ENCODE measurements at regions not wholly inside any gene's neighbourhood (a gene's known extent, or its start where the extent isn't known, plus 50 kb on each side); places are given as distances from the start of the nearest gene placed in this dataset.

DNA sequence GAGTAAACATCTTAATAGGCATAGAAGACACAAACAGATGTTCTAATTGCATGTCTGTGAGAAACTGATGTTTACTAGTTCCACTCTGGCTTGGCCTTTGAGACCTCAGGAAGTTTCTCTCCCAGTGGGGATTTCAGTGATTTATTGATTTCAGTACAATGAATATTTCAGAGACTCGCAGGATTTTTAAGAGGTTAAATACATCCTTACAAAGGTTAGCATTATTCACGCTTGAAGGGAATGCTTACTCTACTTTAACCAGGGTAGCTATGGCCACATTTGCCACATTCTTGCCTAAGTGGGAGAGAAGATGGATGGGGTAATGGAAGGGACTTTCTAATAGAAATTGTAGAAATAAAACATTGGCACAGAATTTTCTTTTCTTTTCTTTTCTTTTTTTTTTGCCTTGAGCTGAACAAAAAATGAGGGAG is 480.1 kb downstream of the SPRY1 start:
- DNase-seq = no peak
- Mint-ChIP-seq H3K4me3 (no peak overlapping the region), H3K27ac (no peak overlapping the region), H3K4me1 (no peaks in the 10 kb centered on the region), H3K27me3 (ENCODE audit: low read depth in 3 of 3) (peaks cover 0 to 2% (median 0%) of the 10 kb centered on the region in 3 donors), H3K36me3 (no peaks in the 10 kb centered on the region), H3K9me3 (no peaks in the 10 kb centered on the region)

DNA sequence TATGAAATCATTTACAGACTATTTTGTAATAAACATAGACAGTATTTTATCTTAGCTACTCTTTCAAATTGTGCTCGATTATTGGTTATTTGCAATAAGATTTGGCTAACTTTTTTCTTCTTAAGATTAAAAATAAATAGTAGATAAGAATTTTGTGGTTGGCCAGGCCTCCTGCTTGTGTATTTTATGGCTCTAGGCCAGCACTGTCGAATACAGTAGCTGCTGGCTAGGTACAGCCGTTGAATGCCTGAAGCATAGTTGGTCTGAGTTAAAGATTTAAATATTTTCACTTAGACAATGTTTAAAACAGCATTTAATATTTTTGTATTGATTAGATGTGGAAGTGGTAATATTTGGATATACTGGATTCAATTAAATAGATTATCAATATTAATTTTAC is 481.0 kb downstream of the SPRY1 start:
- Mint-ChIP-seq H3K27me3 (ENCODE audit: low read depth in 3 of 3) (peaks cover 0 to 2% (median 0%) of the 10 kb centered on the region in 3 donors), H3K4me3 (no peak overlapping the region), H3K27ac (no peak overlapping the region), H3K36me3 (no peaks in the 10 kb centered on the region), H3K4me1 (no peaks in the 10 kb centered on the region), H3K9me3 (no peaks in the 10 kb centered on the region)
- no peak for DNase-seq

DNA sequence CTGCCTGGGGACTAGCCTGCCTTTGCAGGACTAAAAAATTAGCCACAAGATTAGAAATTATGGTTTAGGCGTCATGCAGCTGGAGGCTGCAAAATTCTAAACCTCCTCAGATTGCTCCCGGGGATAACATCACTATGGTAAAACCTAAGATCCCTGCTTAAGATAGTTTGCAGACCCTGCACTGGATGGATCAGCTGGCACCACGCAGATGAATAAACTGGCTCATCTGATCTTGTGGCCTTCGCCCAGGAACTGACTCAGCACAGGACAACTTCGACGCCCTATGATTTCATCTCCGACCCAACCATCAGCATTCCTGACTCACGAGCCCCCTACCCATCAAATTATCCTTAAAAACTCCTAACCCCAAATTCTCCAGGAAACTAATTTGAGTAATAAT is 482.4 kb downstream of the SPRY1 start:
- peaks cover 0 to 2% (median 0%) of the 10 kb centered on the region in 3 donors for H3K27me3 Mint-ChIP-seq (ENCODE audit: low read depth in 3 of 3)
- H3K9me3 Mint-ChIP-seq = peaks cover 0 to 2% (median 0%) of the 10 kb centered on the region in 6 donors
- no peak overlapping the region for H3K4me3 Mint-ChIP-seq
- no peak overlapping the region for H3K27ac Mint-ChIP-seq
- H3K36me3 Mint-ChIP-seq = no peaks in the 10 kb centered on the region
- DNase-seq = no peak
- no peaks in the 10 kb centered on the region for H3K4me1 Mint-ChIP-seq

DNA sequence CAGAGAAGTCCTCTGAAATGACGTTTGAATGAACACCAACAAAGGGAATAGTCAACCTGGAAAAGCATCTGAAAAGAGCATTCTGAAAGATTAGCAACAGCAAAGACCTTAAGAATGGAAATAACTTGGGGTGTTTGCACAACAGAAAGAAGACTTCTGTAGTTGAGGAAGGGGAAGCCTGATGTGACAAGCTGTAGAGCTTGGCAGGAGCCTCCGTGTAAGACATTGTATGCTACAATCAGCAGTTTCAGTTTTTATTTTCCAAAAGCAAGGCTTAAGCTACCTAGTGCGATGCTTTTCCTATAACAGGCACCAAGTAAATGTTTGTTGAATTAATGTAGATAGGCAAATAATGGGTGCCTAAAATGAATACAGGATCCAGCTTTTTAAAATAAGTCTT is 484.0 kb downstream of the SPRY1 start:
- Mint-ChIP-seq H3K9me3 (peaks cover 0 to 2% (median 0%) of the 10 kb centered on the region in 6 donors), H3K36me3 (no peaks in the 10 kb centered on the region), H3K27me3 (ENCODE audit: low read depth in 3 of 3) (peaks cover 0 to 2% (median 0%) of the 10 kb centered on the region in 3 donors), H3K4me1 (no peaks in the 10 kb centered on the region), H3K27ac (no peak overlapping the region), H3K4me3 (no peak overlapping the region)
- no peak for DNase-seq

DNA sequence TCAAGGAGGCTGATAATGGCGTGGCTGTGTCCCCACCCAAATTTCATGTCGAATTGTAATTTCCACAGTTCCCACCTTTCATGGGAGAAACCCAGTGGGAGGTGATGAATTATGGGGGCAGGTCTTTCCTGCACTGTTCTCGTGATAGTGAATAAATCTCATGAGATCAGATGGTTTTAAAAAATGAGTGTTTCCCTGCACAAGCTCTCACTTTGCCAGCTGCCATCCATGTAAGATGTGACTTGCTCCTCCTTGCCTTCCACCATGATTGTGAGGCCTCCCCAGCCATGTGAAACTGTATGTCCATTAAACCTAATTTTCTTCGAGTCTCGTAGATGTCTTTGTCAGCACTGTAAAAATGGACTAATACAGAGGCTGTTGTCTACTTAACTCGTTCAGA is 488.3 kb downstream of the SPRY1 start:
- peaks cover 0 to 2% (median 0%) of the 10 kb centered on the region in 6 donors for H3K9me3 Mint-ChIP-seq
- DNase-seq = no peak
- H3K36me3 Mint-ChIP-seq = no peaks in the 10 kb centered on the region
- no peak overlapping the region for H3K4me3 Mint-ChIP-seq
- no peaks in the 10 kb centered on the region for H3K27me3 Mint-ChIP-seq (ENCODE audit: low read depth in 3 of 3)
- no peak overlapping the region for H3K27ac Mint-ChIP-seq
- no peaks in the 10 kb centered on the region for H3K4me1 Mint-ChIP-seq

DNA sequence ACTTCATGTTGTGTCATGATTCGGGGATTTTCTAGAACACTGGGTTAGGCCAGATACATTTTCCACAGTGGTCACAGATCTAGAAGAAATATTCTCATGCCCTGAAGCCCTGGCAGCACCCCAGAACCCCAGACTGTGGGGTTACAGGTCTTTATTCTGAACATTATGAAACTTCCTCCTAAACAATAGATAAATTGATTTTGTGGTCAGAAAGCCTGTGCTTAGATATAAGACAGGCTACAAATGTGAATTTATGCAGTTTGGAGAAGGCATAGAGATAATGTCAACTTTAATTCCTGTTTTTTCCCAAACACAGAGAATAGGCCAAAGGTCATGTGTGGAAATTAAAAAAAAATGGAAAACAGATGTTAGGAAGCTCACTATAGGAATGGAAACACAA is 492.9 kb downstream of the SPRY1 start:
- DNase-seq = no peak
- H3K4me1 Mint-ChIP-seq = no peaks in the 10 kb centered on the region
- H3K36me3 Mint-ChIP-seq = no peaks in the 10 kb centered on the region
- H3K27ac Mint-ChIP-seq = no peak overlapping the region
- H3K27me3 Mint-ChIP-seq (ENCODE audit: low read depth in 3 of 3) = peaks cover 0 to 7% (median 2%) of the 10 kb centered on the region in 3 donors
- no peak overlapping the region for H3K4me3 Mint-ChIP-seq
- H3K9me3 Mint-ChIP-seq = peaks cover 0 to 5% (median 0%) of the 10 kb centered on the region in 6 donors

DNA sequence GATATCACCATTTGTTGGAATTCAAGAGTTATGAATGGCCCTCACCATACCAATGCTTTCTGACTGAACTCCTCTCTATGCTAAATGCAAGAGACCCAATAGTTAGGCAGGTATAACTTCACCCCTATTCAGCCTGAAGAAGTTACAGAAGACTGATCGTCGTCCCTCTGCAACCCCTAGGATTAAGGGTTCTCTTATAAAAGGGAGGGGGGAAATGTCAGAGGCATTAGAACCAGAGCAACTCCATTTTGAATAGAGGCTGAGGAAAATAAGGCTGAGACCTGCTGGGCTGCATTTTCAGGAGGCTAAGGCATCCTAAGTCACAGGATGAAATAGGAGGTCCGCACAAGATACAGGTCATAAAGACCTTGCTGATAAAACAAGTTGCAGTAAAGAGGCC is 494.3 kb downstream of the SPRY1 start:
- Mint-ChIP-seq H3K4me1 (no peaks in the 10 kb centered on the region), H3K27me3 (ENCODE audit: low read depth in 3 of 3) (peaks cover 0 to 7% (median 2%) of the 10 kb centered on the region in 3 donors), H3K9me3 (peaks cover 0 to 6% (median 0%) of the 10 kb centered on the region in 6 donors), H3K4me3 (no peak overlapping the region), H3K36me3 (no peaks in the 10 kb centered on the region), H3K27ac (no peak overlapping the region)
- DNase-seq = no peak

DNA sequence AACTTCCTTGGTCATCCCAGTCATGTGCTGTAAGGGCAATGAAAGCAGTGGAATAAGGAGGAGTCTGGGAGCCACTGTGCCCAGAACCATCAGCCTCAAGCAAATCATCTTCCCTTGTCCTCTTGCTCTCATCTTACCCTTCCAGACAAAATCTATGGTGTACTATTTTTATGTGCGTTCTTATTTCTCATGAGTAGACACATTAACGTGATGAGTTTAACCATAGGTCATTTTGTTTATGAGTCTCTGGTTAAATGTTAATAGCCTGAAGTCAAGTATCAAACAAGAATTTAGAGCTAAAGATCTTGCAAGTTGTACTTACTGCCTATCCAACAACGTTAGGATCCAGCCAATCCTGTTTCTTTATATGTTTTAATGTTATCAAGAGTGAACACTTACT is 495.3 kb downstream of the SPRY1 start:
- no peak for DNase-seq
- peaks cover 0 to 6% (median 0%) of the 10 kb centered on the region in 6 donors for H3K9me3 Mint-ChIP-seq
- H3K27me3 Mint-ChIP-seq (ENCODE audit: low read depth in 3 of 3) = peaks cover 0 to 9% (median 2%) of the 10 kb centered on the region in 3 donors
- no peaks in the 10 kb centered on the region for H3K4me1 Mint-ChIP-seq
- H3K36me3 Mint-ChIP-seq = no peaks in the 10 kb centered on the region
- no peak overlapping the region for H3K4me3 Mint-ChIP-seq
- no peak overlapping the region for H3K27ac Mint-ChIP-seq

DNA sequence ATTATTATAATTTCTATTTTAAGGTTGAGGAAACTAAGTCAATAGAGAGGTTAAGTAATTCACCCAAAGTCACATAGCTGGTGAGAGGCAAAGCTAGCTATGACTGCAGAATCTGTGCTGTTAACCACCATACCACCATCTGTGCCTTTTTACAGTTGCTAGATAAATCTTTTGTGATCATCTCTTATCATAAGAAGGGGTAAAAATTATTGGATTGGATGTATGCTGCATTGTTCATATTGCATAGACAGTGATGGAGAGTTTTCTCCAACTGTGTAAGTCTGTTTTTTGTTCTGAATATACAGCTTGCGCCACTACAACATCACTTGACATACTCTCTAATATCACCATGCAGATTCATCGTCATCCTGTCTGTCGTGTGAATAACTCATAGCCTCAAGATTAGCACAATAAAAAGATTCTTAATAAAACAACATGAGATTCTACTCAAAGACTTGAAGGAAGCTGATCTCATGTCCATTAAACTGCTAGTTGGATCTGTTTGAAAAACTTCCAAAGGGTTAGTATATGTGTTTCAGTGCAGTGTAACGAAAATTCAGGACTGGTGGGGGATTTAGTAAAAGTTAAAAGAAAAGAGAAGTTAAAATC is 495.9 kb downstream of the SPRY1 start:
- Mint-ChIP-seq H3K4me3 (no peak overlapping the region), H3K9me3 (peaks cover 0 to 6% (median 0%) of the 10 kb centered on the region in 6 donors), H3K27me3 (ENCODE audit: low read depth in 3 of 3) (peaks cover 0 to 9% (median 2%) of the 10 kb centered on the region in 3 donors), H3K36me3 (no peaks in the 10 kb centered on the region), H3K27ac (no peak overlapping the region), H3K4me1 (no peaks in the 10 kb centered on the region)
- DNase-seq = no peak

DNA sequence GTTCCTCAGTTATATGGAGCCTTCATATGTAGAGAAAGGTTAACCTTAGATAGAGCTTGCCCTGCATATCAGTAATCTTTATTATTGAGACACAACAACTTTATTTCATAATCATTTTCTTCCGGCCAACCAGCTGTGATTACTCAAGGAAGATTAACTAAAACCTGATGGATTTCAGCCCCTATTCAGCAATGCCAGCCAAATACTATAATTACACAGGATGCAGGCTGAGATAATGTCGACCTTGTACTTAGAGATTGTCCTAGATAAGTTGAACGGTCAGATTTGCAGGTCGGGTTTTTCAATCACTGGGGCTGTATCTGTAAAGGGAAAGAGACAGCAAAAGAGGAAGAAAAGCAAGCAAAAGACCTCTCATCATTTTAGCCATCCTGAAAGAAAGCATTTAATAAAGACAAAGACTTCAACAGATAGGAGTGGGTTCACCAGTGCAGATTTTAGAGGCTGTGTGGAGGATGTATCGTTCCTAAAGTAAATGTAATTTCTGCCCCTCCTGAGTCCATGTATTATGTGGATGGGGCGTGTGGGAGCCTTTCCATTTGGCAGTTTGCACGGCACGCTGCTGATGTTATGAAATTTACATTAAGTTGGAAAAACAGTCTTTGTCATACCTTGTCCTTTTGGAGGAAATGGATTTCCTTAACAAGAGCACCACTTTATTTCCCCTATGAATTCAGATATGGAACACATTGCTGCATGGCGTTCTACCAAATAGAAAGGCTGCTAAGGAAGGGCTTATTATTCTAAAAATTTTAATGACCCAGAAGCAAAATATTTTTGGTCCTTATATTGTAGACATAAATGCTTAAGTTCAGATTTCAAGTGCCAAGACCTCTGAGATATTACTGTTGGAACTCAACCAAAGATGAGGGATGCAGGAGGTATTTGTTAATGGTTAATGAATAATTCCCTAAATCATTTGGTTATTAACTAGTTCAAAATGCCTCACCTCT is 496.7 kb downstream of the SPRY1 start:
- Mint-ChIP-seq H3K9me3 (peaks cover 0 to 6% (median 0%) of the 10 kb centered on the region in 6 donors), H3K36me3 (no peaks in the 10 kb centered on the region), H3K4me1 (no peaks in the 10 kb centered on the region), H3K27ac (no peak overlapping the region), H3K27me3 (ENCODE audit: low read depth in 3 of 3) (peaks cover 0 to 9% (median 2%) of the 10 kb centered on the region in 3 donors), H3K4me3 (no peak overlapping the region)
- DNase-seq = no peak

DNA sequence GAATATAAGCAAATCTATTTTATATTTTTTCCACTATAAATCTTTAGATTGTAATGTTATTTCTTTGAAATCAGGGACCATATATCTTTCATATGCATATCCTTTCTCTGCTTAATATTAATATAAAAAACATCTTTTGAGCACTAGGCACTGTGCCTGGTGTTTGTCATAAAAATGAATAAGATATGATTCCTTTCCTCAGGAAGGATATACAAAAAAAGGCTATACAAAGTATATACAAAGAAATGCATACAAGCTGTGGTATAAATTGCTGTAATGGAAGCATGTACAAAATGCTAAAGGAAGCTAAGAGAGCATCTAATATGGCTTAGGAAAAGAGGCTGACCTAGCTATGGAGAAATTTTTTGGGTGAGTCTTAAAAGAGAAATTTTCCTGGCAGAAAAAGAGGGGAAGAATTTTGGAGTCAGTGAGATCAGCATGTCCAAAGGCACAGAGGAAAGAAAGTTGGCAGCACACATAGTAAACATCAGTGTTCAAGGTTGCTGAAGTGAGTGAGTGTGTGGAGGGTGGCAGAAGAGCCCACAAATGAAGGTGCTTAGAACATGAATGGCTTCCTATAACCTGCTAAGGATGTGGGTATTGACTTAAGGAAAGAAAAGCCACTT is 500.0 kb downstream of the SPRY1 start:
- Mint-ChIP-seq H3K36me3 (no peaks in the 10 kb centered on the region), H3K4me3 (no peak overlapping the region), H3K27me3 (ENCODE audit: low read depth in 3 of 3) (peaks cover 0 to 9% (median 2%) of the 10 kb centered on the region in 3 donors), H3K27ac (no peak overlapping the region), H3K4me1 (no peaks in the 10 kb centered on the region), H3K9me3 (peaks cover 0 to 5% (median 0%) of the 10 kb centered on the region in 6 donors)
- DNase-seq = no peak

DNA sequence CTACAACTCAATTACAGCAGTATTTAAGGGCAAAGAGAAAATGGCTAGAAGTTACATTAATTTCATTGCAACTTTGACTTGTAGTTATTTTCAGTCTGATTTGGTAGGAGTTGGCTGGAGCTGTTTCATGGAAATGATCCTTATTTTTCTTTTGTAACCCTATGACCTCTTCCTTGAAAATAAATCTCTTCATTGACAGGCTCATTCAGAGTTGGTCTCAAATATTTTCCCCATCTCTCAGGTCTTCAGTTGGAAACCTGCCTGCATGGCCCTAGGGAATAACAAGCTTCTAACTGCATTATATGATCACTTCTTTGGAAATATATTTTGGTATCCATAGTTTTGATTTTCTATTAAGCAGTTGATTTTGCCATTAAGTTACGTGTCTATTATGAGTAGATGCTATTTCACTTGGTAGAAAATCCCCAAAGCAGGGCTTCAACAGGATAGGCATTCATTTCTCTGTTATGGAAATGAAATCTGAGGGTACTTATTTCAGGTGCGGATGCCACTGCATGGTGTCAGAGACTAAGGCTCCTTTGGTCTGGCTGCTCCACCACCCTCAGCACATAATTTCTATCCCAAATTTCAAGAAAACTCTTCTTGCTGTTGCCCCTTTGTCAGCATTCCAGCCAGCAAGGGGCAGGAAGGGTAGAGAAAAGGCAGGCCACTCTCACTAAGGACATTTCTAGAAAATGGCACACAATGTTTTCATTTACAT is 502.5 kb downstream of the SPRY1 start:
- Mint-ChIP-seq H3K36me3 (no peaks in the 10 kb centered on the region), H3K9me3 (peaks cover 0 to 4% (median under 1%) of the 10 kb centered on the region in 6 donors), H3K27ac (no peak overlapping the region), H3K4me1 (no peaks in the 10 kb centered on the region), H3K27me3 (ENCODE audit: low read depth in 3 of 3) (peaks cover 0 to 2% (median 0%) of the 10 kb centered on the region in 3 donors), H3K4me3 (no peak overlapping the region)
- DNase-seq = no peak

DNA sequence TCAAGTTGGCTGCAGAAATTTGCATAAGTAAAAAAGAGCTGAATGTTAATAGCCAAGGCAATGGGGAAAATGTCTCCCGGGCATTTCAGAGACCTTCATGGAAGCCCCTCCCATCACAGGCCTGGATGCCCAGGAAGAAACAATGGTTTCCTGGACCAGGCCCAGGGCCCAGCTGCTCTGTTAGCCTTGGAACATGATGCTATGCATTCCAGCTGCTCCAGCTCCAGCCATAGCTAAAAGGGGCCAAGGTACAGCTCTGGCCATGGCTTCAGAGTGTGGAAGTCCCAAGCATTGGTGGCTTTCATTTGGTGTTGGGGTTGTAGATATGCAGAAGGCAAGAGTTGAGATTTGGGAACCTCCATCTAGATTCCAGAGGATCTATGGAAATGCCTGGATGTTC is 508.3 kb downstream of the SPRY1 start:
- H3K9me3 Mint-ChIP-seq = peaks cover 0 to 3% (median 0%) of the 10 kb centered on the region in 6 donors
- no peaks in the 10 kb centered on the region for H3K4me1 Mint-ChIP-seq
- no peaks in the 10 kb centered on the region for H3K27me3 Mint-ChIP-seq (ENCODE audit: low read depth in 3 of 3)
- no peak overlapping the region for H3K27ac Mint-ChIP-seq
- H3K36me3 Mint-ChIP-seq = no peaks in the 10 kb centered on the region
- DNase-seq = no peak
- no peak overlapping the region for H3K4me3 Mint-ChIP-seq

Measured in immature natural killer cell (primary cell).